Neuronal stem cell (in vitro differentiated cells): ENCODE measurements at regions not wholly inside any gene's neighbourhood (a gene's known extent, or its start where the extent isn't known, plus 50 kb on each side); places are given as distances from the start of the nearest gene placed in this dataset.
"Not testable (repeated sequence)": the region's sequence is repeated elsewhere in the genome, so short reads cannot be mapped to it uniquely, and the experiment has no call there.

Experiments
- DNase-seq: peaks from one replicate; pipeline ENCODE4 v3.0.0-alpha.2; 2013; ENCODE audit warnings: low spot score
- H2AFZ ChIP-seq: one replicate; pipeline ENCODE4 v1.6.1; 2013; ENCODE audit warnings: mild to moderate bottlenecking, low read length, inconsistent platforms
- H2AK5ac ChIP-seq: 2 replicates; pipeline ENCODE4 v1.6.1; 2013; ENCODE audit warnings: low read depth, mild to moderate bottlenecking, inconsistent platforms, low read length, moderate library complexity, mixed read lengths
- H2BK120ac ChIP-seq: 2 replicates; pipeline ENCODE4 v1.6.1; 2013; ENCODE audit warnings: low read depth, mild to moderate bottlenecking, inconsistent platforms, low read length, moderate library complexity, mixed read lengths
- H2BK12ac ChIP-seq: one replicate; pipeline ENCODE4 v1.6.1; 2013; ENCODE audit warnings: low read length, inconsistent platforms
- H2BK15ac ChIP-seq: 2 replicates; pipeline ENCODE4 v1.6.1; 2013; ENCODE audit warnings: mild to moderate bottlenecking, low read length, inconsistent platforms, mixed read lengths
- H2BK5ac ChIP-seq: one replicate; pipeline ENCODE4 v1.6.1; 2013; ENCODE audit warnings: inconsistent platforms, mild to moderate bottlenecking, low read length, moderate library complexity
- H3K14ac ChIP-seq: one replicate; pipeline ENCODE4 v1.6.1; 2013; ENCODE audit warnings: low read length, inconsistent platforms
- H3K18ac ChIP-seq: 2 replicates; pipeline ENCODE4 v1.6.1; 2013; ENCODE audit warnings: low read length, inconsistent platforms
- H3K23ac ChIP-seq: 2 replicates; pipeline ENCODE4 v1.6.1; 2013; ENCODE audit warnings: low read depth, mild to moderate bottlenecking, mixed read lengths, low read length, inconsistent platforms; ENCODE audit not compliant: poor library complexity
- H3K27ac ChIP-seq: replicated peaks from 3 replicates; pipeline ENCODE4 v1.5.1; 2013; ENCODE audit warnings: low read length, inconsistent platforms
- H3K27me3 ChIP-seq, 3 experiments: 2 replicates each; pipeline ENCODE4 v1.6.1; 2013; ENCODE audit warnings: low read length in 3 of 3, mild to moderate bottlenecking in 2 of 3, inconsistent platforms in 1 of 3, low read depth in 1 of 3, mixed read lengths in 1 of 3, moderate library complexity in 1 of 3; ENCODE audit not compliant: control insufficient read depth in 3 of 3, insufficient read depth in 3 of 3
- H3K36me3 ChIP-seq, 2 donors: replicated peaks in 1 of 2; 2 replicates each; pipeline ENCODE4 v1.6.1; 2013; ENCODE audit warnings: low read length in 2 of 2; ENCODE audit not compliant: control insufficient read depth in 2 of 2, insufficient read depth in 2 of 2
- H3K4ac ChIP-seq: 2 replicates; pipeline ENCODE4 v1.6.1; 2013; ENCODE audit warnings: inconsistent platforms, mild to moderate bottlenecking, low read length, moderate library complexity
- H3K4me1 ChIP-seq, 2 donors: 1 replicate in 1 of 2; 2 replicates in 1 of 2; pipeline ENCODE4 v1.6.1; 2013; ENCODE audit warnings: low read length in 2 of 2, low read depth in 1 of 2; ENCODE audit not compliant: control insufficient read depth in 2 of 2, insufficient read depth in 1 of 2
- H3K4me2 ChIP-seq: one replicate; pipeline ENCODE4 v1.6.1; 2013; ENCODE audit warnings: mild to moderate bottlenecking, low read length, inconsistent platforms; ENCODE audit not compliant: insufficient read depth, poor library complexity, severe bottlenecking
- H3K4me3 ChIP-seq, 2 donors: 2 replicates each; pipeline ENCODE4 v1.5.1; 2013; ENCODE audit warnings: low read length in 2 of 2, mild to moderate bottlenecking in 2 of 2, inconsistent platforms in 1 of 2, moderate library complexity in 1 of 2
- H3K79me1 ChIP-seq: one replicate; pipeline ENCODE4 v1.6.1; 2013; ENCODE audit warnings: low read depth, mild to moderate bottlenecking, inconsistent platforms, low read length, moderate library complexity
- H3K9ac ChIP-seq: one replicate; pipeline ENCODE4 v1.6.1; 2013; ENCODE audit warnings: mild to moderate bottlenecking, low read depth, low read length, inconsistent platforms; ENCODE audit not compliant: poor library complexity
- H3K9me3 ChIP-seq, 2 donors: replicated peaks in 1 of 2; 2 replicates each; pipeline versions ENCODE3 to v1.6.1; 2013; ENCODE audit warnings: low read length in 2 of 2, mild to moderate bottlenecking in 2 of 2, inconsistent platforms in 1 of 2, low read depth in 1 of 2, mixed read lengths in 1 of 2, moderate library complexity in 1 of 2; ENCODE audit not compliant: control insufficient read depth in 2 of 2, insufficient read depth in 1 of 2
- H4K8ac ChIP-seq: one replicate; pipeline ENCODE4 v1.6.1; 2013; ENCODE audit warnings: low read depth, mild to moderate bottlenecking, inconsistent platforms, low read length, moderate library complexity
- H4K91ac ChIP-seq: one replicate; pipeline ENCODE4 v1.6.1; 2013; ENCODE audit warnings: low read length, low read depth, mild to moderate bottlenecking, inconsistent platforms; ENCODE audit not compliant: poor library complexity
- WGBS, 2 donors: extraction: QIAGEN DNeasy Blood & Tissue Kit; methylation state at CpG; one replicate each; pipeline ENCODE4 v1.1.7; 2013; ENCODE audit warnings: missing lambda C conversion rate in 2 of 2, mixed read lengths in 1 of 2; ENCODE audit not compliant: insufficient read length in 2 of 2, insufficient replicate concordance in 1 of 2; ENCODE audit errors: extremely low coverage in 2 of 2; 5-methylcytosine and 5-hydroxymethylcytosine counted together

DNA sequence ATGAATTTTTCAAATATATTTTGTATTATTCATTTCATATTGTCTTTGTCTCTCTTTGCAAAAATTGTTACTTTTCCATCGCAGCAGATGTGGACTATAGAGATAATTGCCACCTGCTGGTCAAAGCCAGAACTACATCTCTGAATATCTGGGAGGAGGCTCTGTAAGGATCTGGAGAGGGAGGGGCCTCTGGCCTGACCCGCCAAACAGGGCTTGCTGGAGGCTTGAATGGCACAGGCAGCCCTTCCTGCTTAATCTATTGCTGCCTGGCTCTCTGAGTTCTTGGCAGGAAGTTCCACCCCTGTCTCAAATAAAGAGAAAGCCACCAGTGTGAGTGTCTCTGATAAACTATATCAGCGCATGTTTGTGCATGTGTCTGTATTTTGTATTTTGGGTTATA lies 132.4 kb downstream of the ZMAT1 start:
- H3K79me1 ChIP-seq: no peaks in the 10 kb centered on the region
- no peak overlapping the region for H3K27ac ChIP-seq
- no peak overlapping the region for H2AK5ac ChIP-seq
- H2BK120ac ChIP-seq: no peak overlapping the region
- no peaks in the 10 kb centered on the region for H3K36me3 ChIP-seq
- H4K91ac ChIP-seq: no peak overlapping the region
- H3K4ac ChIP-seq: no peak overlapping the region
- no peak overlapping the region for H3K23ac ChIP-seq
- H3K4me3 ChIP-seq: no peak overlapping the region
- DNase-seq: peak; percentile 80
- H3K4me1 ChIP-seq: no peaks in the 10 kb centered on the region
- no CpG with 5 or more reads among the region's 3 CpGs for WGBS, 2 donors
- H2BK12ac ChIP-seq: no peak overlapping the region
- H4K8ac ChIP-seq: no peak overlapping the region
- no peak overlapping the region for H2BK15ac ChIP-seq
- no peaks in the 10 kb centered on the region for H3K27me3 ChIP-seq
- no peak overlapping the region for H3K18ac ChIP-seq
- peak overlapping the region; percentile 72 for H2AFZ ChIP-seq
- H3K14ac ChIP-seq: no peak overlapping the region
- H3K9me3 ChIP-seq: no peaks in the 10 kb centered on the region
- H3K9ac ChIP-seq: no peak overlapping the region
- H3K4me2 ChIP-seq: no peak overlapping the region
- no peak overlapping the region for H2BK5ac ChIP-seq

DNA sequence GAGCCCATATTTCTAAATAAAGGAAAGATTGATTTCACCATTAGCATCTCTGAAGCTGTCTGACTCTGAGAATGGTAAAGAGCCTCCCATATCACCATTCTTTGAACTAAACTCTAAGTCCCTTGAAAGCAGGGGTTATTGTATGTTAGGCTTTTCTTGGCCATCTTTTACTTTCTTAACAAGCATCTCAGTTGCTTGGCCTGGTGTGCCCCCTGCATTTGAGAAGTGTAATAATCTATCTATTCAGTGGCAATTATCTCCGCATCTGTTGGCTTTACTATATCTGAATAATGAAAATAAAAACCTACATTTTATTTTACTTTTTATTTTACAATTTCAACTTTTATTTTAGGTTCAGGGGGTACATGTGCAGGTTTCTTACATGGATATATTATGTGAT lies 128.3 kb upstream of the ARMCX2 start:
- Histone ChIP-seq H3K18ac (no peak overlapping the region), H3K14ac (no peak overlapping the region), H3K9ac (no peak overlapping the region), H3K23ac (no peak overlapping the region), H3K27ac (no peak overlapping the region), H2AK5ac (no peak overlapping the region), H2BK120ac (no peak overlapping the region), H2AFZ (no peak overlapping the region), H2BK12ac (no peak overlapping the region), H2BK5ac (no peak overlapping the region), H3K27me3 (no peaks in the 10 kb centered on the region), H3K79me1 (no peaks in the 10 kb centered on the region), H3K4me3 (no peak overlapping the region), H3K4ac (no peak overlapping the region), H3K4me2 (no peak overlapping the region), H3K9me3 (no peaks in the 10 kb centered on the region), H4K8ac (no peak overlapping the region), H3K4me1 (no peaks in the 10 kb centered on the region), H2BK15ac (no peak overlapping the region), H3K36me3 (no peaks in the 10 kb centered on the region), H4K91ac (no peak overlapping the region)
- DNase-seq: no peak
- WGBS, 2 donors: no CpG with 5 or more reads among the region's 1 CpG

DNA sequence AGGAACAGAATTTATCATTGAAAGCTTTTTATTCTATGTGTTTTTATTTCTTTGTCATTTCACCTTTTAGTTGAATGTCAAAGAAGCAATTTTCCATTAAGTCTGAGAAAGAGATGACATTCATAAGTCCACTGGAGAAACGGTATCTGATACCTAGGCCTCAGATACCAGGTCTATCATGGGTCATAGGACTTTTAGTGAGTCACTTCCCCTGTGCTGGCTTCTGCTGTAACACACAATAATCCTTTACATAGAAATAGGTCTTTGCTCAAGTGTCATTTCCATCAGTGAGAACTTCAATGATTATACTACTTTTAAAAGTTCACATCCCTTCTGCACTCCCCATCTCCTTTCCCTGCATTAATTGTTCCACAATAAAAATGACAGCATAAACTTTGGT lies 125.5 kb upstream of the ARMCX2 start:
- H3K4me3 ChIP-seq: no peak overlapping the region
- H3K9me3 ChIP-seq: no peaks in the 10 kb centered on the region
- no peak overlapping the region for H3K4ac ChIP-seq
- no peak overlapping the region for H3K23ac ChIP-seq
- no CpG with 5 or more reads among the region's 1 CpG for WGBS, 2 donors
- H2AK5ac ChIP-seq: no peak overlapping the region
- H3K18ac ChIP-seq: no peak overlapping the region
- H3K4me1 ChIP-seq: no peaks in the 10 kb centered on the region
- H2BK120ac ChIP-seq: no peak overlapping the region
- H3K27me3 ChIP-seq: no peaks in the 10 kb centered on the region
- no peak overlapping the region for H3K14ac ChIP-seq
- H2BK15ac ChIP-seq: no peak overlapping the region
- no peak overlapping the region for H4K91ac ChIP-seq
- no peak overlapping the region for H4K8ac ChIP-seq
- no peaks in the 10 kb centered on the region for H3K79me1 ChIP-seq
- H2AFZ ChIP-seq: no peak overlapping the region
- no peak overlapping the region for H2BK5ac ChIP-seq
- H3K4me2 ChIP-seq: no peak overlapping the region
- no peak overlapping the region for H3K27ac ChIP-seq
- DNase-seq: no peak
- H2BK12ac ChIP-seq: no peak overlapping the region
- H3K9ac ChIP-seq: no peak overlapping the region
- H3K36me3 ChIP-seq: no peaks in the 10 kb centered on the region

GRCh38 chrX:101780421-101780820 lies 120.8 kb upstream of the ARMCX2 start:
- H4K91ac ChIP-seq, H2BK120ac ChIP-seq, DNase-seq, H3K27me3 ChIP-seq, H3K79me1 ChIP-seq, H3K23ac ChIP-seq, H3K18ac ChIP-seq, H3K14ac ChIP-seq, H2BK15ac ChIP-seq, H3K9ac ChIP-seq, H4K8ac ChIP-seq, H3K9me3 ChIP-seq, H3K36me3 ChIP-seq, H2AFZ ChIP-seq, H3K4me1 ChIP-seq, H2BK12ac ChIP-seq, H2AK5ac ChIP-seq, H3K4me2 ChIP-seq, H3K27ac ChIP-seq, H2BK5ac ChIP-seq, H3K4ac ChIP-seq, H3K4me3 ChIP-seq: not testable (repeated sequence)
- no CpG with 5 or more reads among the region's 19 CpGs for WGBS, 2 donors
